ENCODE measurements at regions not wholly inside any gene's neighbourhood (a gene's known extent, or its start where the extent isn't known, plus 50 kb on each side); places are given as distances from the start of the nearest gene placed in this dataset.

DNA sequence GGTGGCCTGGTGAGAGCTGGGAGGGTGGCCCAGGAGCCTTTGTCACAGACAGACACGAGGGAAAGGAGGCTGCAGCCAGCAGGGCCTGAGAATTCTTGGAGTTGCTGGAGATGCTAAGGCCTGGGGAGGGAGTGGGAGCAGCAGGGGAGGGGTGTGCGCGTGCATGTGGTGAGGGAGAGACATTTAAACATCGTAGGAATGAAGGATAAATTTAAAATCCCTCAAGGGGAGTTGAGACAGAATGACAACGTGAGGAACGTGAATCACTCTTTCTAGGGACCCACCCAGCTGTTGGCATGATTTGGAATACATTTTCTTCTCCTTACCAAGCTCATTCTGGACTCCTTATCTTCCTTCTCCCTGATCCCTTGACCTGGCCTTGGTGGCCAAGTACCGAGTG, 73.3 kb upstream of the CACNA1E start:
- DNase-seq (ENCODE audit: low read depth) = no peak
- H3K4me3 ChIP-seq (ENCODE audit: control insufficient read depth, low read depth, low read length) = no peak overlapping the region
- TF ChIP-seq, protein P1, sequence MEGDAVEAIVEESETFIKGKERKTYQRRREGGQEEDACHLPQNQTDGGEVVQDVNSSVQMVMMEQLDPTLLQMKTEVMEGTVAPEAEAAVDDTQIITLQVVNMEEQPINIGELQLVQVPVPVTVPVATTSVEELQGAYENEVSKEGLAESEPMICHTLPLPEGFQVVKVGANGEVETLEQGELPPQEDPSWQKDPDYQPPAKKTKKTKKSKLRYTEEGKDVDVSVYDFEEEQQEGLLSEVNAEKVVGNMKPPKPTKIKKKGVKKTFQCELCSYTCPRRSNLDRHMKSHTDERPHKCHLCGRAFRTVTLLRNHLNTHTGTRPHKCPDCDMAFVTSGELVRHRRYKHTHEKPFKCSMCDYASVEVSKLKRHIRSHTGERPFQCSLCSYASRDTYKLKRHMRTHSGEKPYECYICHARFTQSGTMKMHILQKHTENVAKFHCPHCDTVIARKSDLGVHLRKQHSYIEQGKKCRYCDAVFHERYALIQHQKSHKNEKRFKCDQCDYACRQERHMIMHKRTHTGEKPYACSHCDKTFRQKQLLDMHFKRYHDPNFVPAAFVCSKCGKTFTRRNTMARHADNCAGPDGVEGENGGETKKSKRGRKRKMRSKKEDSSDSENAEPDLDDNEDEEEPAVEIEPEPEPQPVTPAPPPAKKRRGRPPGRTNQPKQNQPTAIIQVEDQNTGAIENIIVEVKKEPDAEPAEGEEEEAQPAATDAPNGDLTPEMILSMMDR (conservative IDR thresholded peaks at IDR 0.05; ENCODE audit: control insufficient read depth, insufficient read depth, low read depth, low read length) = no peak

DNA sequence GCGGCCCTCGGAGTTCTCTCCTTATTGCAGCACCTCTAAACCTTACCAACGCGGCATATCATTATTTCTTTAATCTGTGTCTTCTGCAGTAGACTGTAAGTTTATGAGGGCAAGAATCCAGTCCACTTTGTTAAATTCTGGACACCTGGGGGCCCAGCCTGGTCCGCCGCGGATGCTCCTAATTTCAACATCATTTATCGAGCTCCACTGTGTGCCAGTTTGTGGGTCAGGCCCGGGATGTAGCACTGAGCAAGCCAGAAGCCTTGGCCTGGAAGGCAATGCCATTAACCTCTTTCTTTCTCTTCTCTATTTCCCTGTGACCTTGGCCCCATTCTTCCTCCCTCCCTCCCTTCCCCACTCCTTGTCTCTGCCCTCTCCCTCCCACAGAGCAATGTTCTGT, 70.6 kb upstream of the CACNA1E start:
- no peak for DNase-seq (ENCODE audit: low read depth)
- TF ChIP-seq, protein P1 (conservative IDR thresholded peaks at IDR 0.05; ENCODE audit: control insufficient read depth, insufficient read depth, low read depth, low read length) = no peak
- no peak overlapping the region for H3K4me3 ChIP-seq (ENCODE audit: control insufficient read depth, low read depth, low read length)

DNA sequence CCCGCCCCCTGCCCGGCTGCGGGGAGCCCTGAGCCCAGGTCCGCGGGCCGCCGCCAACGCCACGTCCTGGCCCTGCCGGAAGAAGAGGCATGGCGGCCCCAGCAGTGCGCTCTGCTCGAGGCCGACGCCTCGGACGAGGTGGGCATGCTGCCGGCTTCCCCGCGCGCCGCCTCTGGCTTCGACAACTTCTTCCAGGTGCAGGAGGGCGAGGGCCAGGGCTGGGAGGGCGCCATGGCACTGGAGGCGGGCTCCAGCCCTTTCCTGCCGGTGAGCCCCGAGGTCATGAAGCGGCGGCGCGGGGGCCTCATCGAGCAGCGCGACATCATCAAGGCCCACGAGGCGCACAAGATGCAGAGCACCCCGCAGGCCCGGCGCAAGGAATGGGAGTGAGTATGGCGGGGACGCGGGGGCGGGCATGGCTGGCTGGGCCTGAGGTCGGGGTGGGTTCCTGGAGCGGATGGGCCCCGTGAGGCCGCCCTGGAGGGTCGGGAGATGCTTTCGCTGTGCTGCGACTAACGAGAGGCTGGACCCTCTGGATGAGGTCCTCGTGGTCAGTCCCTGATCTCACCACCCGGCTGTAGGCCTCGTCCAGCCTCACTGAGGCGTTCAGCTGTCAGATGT, 70.0 kb upstream of the CACNA1E start:
- DNase-seq (ENCODE audit: low read depth) = no peak
- TF ChIP-seq, protein P1 (conservative IDR thresholded peaks at IDR 0.05; ENCODE audit: control insufficient read depth, insufficient read depth, low read depth, low read length) = no peak
- H3K4me3 ChIP-seq (ENCODE audit: control insufficient read depth, low read depth, low read length) = no peak overlapping the region

DNA sequence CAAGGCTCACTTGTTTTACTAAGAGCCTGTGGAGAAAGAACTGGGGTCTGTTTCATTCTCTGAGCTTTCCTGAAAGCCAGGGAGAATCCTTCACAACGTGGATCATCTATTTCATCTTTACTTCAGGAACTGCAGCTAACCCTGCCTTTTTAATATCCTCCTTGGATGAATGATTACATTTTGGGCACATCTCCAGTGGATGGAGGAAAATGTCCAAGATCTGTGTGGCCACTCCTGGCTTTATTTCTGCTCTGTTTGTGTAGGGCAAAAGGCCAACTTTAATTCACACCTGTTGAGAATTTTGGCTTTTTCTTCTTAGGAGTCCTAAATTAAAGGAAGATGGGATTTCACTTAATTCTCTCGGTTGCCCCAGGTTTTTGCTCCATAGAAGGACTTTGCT, 69.5 kb upstream of the CACNA1E start:
- DNase-seq (ENCODE audit: low read depth) = no peak
- TF ChIP-seq, protein P1 (conservative IDR thresholded peaks at IDR 0.05; ENCODE audit: control insufficient read depth, insufficient read depth, low read depth, low read length) = no peak
- H3K4me3 ChIP-seq (ENCODE audit: control insufficient read depth, low read depth, low read length) = no peak overlapping the region

DNA sequence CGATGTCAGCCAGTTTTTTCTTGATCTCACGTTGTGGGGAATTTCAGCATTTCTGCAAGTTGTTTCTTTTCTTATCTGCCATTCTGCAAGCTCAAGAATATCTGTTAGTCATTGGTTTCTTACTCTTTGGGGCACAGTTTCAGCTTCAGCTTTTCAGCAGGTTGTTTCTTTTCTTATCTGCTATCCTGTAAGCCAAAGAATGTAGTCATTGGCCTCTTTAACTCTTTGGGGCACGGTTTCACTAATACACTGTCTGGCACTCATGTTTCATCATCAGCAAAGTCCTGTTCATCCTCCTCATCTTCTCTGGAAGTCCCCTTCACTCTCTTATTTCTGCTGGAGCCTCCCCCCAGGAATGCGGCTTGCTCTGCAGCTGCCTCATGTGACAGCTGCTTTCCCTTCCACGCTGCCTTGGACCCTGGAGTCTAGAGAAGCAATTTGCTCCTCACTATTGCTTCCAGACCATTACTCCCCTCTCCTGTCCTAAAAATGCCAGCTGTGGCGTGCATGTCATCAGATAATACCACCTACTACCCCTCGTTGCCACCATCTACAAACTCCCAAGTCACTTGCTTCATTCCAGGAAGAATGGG, 67.0 kb upstream of the CACNA1E start:
- TF ChIP-seq, protein P1 (conservative IDR thresholded peaks at IDR 0.05; ENCODE audit: control insufficient read depth, insufficient read depth, low read depth, low read length) = no peak
- no peak overlapping the region for H3K4me3 ChIP-seq (ENCODE audit: control insufficient read depth, low read depth, low read length)
- DNase-seq (ENCODE audit: low read depth) = no peak

DNA sequence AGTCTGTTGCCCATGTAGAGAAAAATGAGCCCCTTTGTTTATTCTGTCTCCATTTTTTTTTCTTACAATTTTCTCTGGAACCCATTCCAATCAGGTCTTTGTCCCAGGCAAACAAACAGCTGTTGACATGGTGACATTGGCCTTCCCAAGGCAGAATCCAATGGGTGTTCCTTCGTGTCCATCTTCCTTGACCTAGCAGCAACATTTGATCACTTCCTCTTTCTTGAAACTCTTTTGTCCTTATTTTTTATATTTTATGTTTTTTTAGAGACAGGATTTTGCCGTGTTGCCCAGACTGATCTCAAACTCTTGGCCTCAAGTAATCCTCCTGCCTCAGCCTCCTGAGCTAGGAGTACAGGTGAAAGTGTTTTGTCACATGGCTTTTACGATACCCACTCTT, 65.4 kb upstream of the CACNA1E start:
- TF ChIP-seq, protein P1 (conservative IDR thresholded peaks at IDR 0.05; ENCODE audit: control insufficient read depth, insufficient read depth, low read depth, low read length) = no peak
- no peak for DNase-seq (ENCODE audit: low read depth)
- H3K4me3 ChIP-seq (ENCODE audit: control insufficient read depth, low read depth, low read length) = no peak overlapping the region

All from fibroblast of mammary gland (primary cell).